Right cardiac atrium (tissue), 5 donors: ENCODE measurements at regions not wholly inside any gene's neighbourhood (a gene's known extent, or its start where the extent isn't known, plus 50 kb on each side); places are given as distances from the start of the nearest gene placed in this dataset.

ENCODE experiments used
- ATAC-seq, 2 donors: fragments of 200-7000 bp; cut with Tn5 transposase; one replicate each; pipeline versions ENCODE4 v1.8.0 to v1.9.1; 2020; ENCODE audit warnings: moderate library complexity in 2 of 2, mild to moderate bottlenecking in 1 of 2
- DNase-seq, 3 donors: peaks; one replicate each; pipeline ENCODE4 v3.0.0-alpha.2; 2020
- H3K27ac ChIP-seq: one replicate; pipeline ENCODE4 v1.5.1; 2013; ENCODE audit warnings: mild to moderate bottlenecking, low read length, control low read depth, moderate library complexity
- H3K27me3 ChIP-seq: one replicate; pipeline ENCODE4 v1.6.1; 2013; ENCODE audit not compliant: control insufficient read depth, insufficient read depth
- H3K4me1 ChIP-seq: one replicate; pipeline ENCODE4 v1.6.1; 2013; ENCODE audit warnings: low read length; ENCODE audit not compliant: control insufficient read depth, insufficient read depth
- H3K4me3 ChIP-seq: one replicate; pipeline ENCODE4 v1.5.1; 2013; ENCODE audit warnings: low read length, control low read depth
- H3K9me3 ChIP-seq: one replicate; pipeline ENCODE4 v1.6.1; 2013; ENCODE audit warnings: low read length; ENCODE audit not compliant: control insufficient read depth
- WGBS: extraction: QIAGEN DNeasy Blood & Tissue Kit; methylation state at CpG from one replicate; pipeline ENCODE4 v1.1.7; 2013; 5-methylcytosine and 5-hydroxymethylcytosine counted together
- intact Hi-C, 4 donors: fragments of 100-400 bp; cut with DNase I; formaldehyde crosslinking; loops; one replicate each; pipeline versions ENCODE4 v1.11.0 to v1.14.0; 2022 to 2023
- donor health status: healthy with polysubstance abuse.
- donor health status: DM: no; HTN: yes; CAD: no.
- donor health status: DM: no; HTN: no; CAD: no.
- donor health status: DM: no; HTN: yes; CAD: no; lungs with severe emphysema.
- donor health status: DM: yes; HTN: yes; CAD: no.

GRCh38 chr14:46499521-46499920 is 152.1 kb downstream of the RPL10L start:
- WGBS: 83% methylated on average over 2 of the region's 2 CpGs
- DNase-seq (no peak), ATAC-seq (no peak)
- Histone ChIP-seq H3K9me3 (no peaks in the 10 kb centered on the region), H3K27me3 (no peaks in the 10 kb centered on the region), H3K4me1 (no peaks in the 10 kb centered on the region), H3K4me3 (no peak overlapping the region), H3K27ac (no peak overlapping the region)
- intact Hi-C loops: no loop called here

- DNase-seq: no peak
- Histone ChIP-seq H3K27ac (no peak overlapping the region), H3K9me3 (no peaks in the 10 kb centered on the region), H3K4me1 (no peaks in the 10 kb centered on the region), H3K4me3 (no peak overlapping the region), H3K27me3 (no peaks in the 10 kb centered on the region)
- WGBS: 71% methylated on average over 1 of the region's 1 CpG
- intact Hi-C loops: no loop called here
- ATAC-seq: no peak
Observed at GRCh38 chr14:46496409-46496808, 155.2 kb downstream of the RPL10L start.

GRCh38 chr14:46490238-46490685 is 161.3 kb downstream of the RPL10L start:
- H3K27me3 ChIP-seq: no peaks in the 10 kb centered on the region
- intact Hi-C loops: no loop called here
- no peaks in the 10 kb centered on the region for H3K4me1 ChIP-seq
- ATAC-seq: no peak
- 64% methylated on average over 1 of the region's 1 CpG for WGBS
- no peak for DNase-seq
- H3K27ac ChIP-seq: no peak overlapping the region
- H3K9me3 ChIP-seq: no peaks in the 10 kb centered on the region
- H3K4me3 ChIP-seq: no peak overlapping the region

- intact Hi-C loops: no loop called here
- ATAC-seq: no peak
- Histone ChIP-seq H3K4me3 (no peak overlapping the region), H3K9me3 (no peaks in the 10 kb centered on the region), H3K27me3 (no peaks in the 10 kb centered on the region), H3K4me1 (no peaks in the 10 kb centered on the region), H3K27ac (no peak overlapping the region)
- no peak for DNase-seq
- WGBS: 81% methylated on average over 5 of the region's 5 CpGs
Observed at GRCh38 chr14:46488374-46488773, 163.2 kb downstream of the RPL10L start.

GRCh38 chr14:46487582-46488350 is 163.8 kb downstream of the RPL10L start:
- WGBS: 88% methylated on average over 10 of the region's 10 CpGs
- H3K4me3 ChIP-seq: no peak overlapping the region
- H3K4me1 ChIP-seq: no peaks in the 10 kb centered on the region
- intact Hi-C loops: no loop called here
- ATAC-seq (no peak), DNase-seq (no peak)
- no peaks in the 10 kb centered on the region for H3K9me3 ChIP-seq
- H3K27me3 ChIP-seq: no peaks in the 10 kb centered on the region
- H3K27ac ChIP-seq: no peak overlapping the region

- Histone ChIP-seq H3K4me3 (no peak overlapping the region), H3K4me1 (no peaks in the 10 kb centered on the region), H3K27ac (no peak overlapping the region), H3K9me3 (no peaks in the 10 kb centered on the region), H3K27me3 (no peaks in the 10 kb centered on the region)
- no peak for ATAC-seq
- no peak for DNase-seq
- intact Hi-C loops: no loop called here
Observed at GRCh38 chr14:46482200-46482599, 169.4 kb downstream of the RPL10L start.

- Histone ChIP-seq H3K27me3 (no peaks in the 10 kb centered on the region), H3K4me3 (no peak overlapping the region), H3K4me1 (no peaks in the 10 kb centered on the region), H3K9me3 (no peaks in the 10 kb centered on the region), H3K27ac (no peak overlapping the region)
- intact Hi-C loops: no loop called here
- no peak for ATAC-seq
- no peak for DNase-seq
- WGBS: 15% methylated on average over 3 of the region's 3 CpGs
Observed at GRCh38 chr14:46480817-46481216, 170.8 kb downstream of the RPL10L start.

GRCh38 chr14:46472261-46472660 is 179.3 kb downstream of the RPL10L start:
- intact Hi-C loops: no loop called here
- no peak overlapping the region for H3K4me3 ChIP-seq
- ATAC-seq (no peak), DNase-seq (no peak)
- H3K4me1 ChIP-seq: no peaks in the 10 kb centered on the region
- H3K9me3 ChIP-seq: no peaks in the 10 kb centered on the region
- no peak overlapping the region for H3K27ac ChIP-seq
- 83% methylated on average over 2 of the region's 2 CpGs for WGBS
- no peaks in the 10 kb centered on the region for H3K27me3 ChIP-seq

GRCh38 chr14:46464341-46464740 is 187.2 kb downstream of the RPL10L start:
- Histone ChIP-seq H3K4me1 (no peaks in the 10 kb centered on the region), H3K4me3 (no peak overlapping the region), H3K27me3 (no peaks in the 10 kb centered on the region), H3K9me3 (no peaks in the 10 kb centered on the region), H3K27ac (no peak overlapping the region)
- ATAC-seq: no peak
- intact Hi-C loops: no loop called here
- WGBS: 40% methylated on average over 1 of the region's 1 CpG
- DNase-seq: no peak

GRCh38 chr14:46451800-46452199 is 199.8 kb downstream of the RPL10L start:
- intact Hi-C loops: no loop called here
- Histone ChIP-seq H3K27ac (no peak overlapping the region), H3K9me3 (no peaks in the 10 kb centered on the region), H3K4me3 (no peak overlapping the region), H3K27me3 (no peaks in the 10 kb centered on the region), H3K4me1 (no peaks in the 10 kb centered on the region)
- DNase-seq: no peak
- WGBS: 90% methylated on average over 3 of the region's 3 CpGs
- no peak for ATAC-seq

GRCh38 chr14:46444666-46445065 is 206.9 kb downstream of the RPL10L start:
- Histone ChIP-seq H3K9me3 (no peaks in the 10 kb centered on the region), H3K27me3 (no peaks in the 10 kb centered on the region), H3K4me3 (no peak overlapping the region), H3K27ac (no peak overlapping the region), H3K4me1 (no peaks in the 10 kb centered on the region)
- intact Hi-C loops: no loop called here
- WGBS: 54% methylated on average over 5 of the region's 5 CpGs
- DNase-seq (no peak), ATAC-seq (no peak)

GRCh38 chr14:46433381-46433780 is 218.2 kb downstream of the RPL10L start:
- Histone ChIP-seq H3K9me3 (no peaks in the 10 kb centered on the region), H3K4me3 (no peak overlapping the region), H3K4me1 (no peaks in the 10 kb centered on the region), H3K27ac (no peak overlapping the region), H3K27me3 (no peaks in the 10 kb centered on the region)
- intact Hi-C loops: no loop called here
- DNase-seq (no peak), ATAC-seq (no peak)
- 92% methylated on average over 3 of the region's 3 CpGs for WGBS
